ENCODE measurements at regions not wholly inside any gene's neighbourhood (a gene's known extent, or its start where the extent isn't known, plus 50 kb on each side); places are given as distances from the start of the nearest gene placed in this dataset.

DNA sequence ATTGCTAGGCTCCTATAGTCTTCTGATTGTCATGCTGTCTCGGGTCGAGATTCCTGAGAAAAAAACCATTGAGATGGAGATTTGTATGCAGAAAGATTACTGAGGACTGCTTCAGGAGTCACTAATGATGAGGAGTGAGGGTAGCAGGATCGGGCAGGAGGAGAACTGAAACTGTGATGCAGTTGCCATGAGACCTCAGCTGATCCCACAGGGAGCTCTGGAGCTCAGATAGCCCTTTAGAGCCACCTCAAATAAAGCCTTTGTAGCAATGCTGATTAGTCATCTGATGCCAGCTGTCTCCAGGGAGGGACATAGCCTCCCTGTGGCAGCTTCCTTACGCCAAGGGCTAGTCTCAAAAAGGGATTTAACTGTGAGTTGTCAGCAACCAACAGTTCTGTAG lies 256.9 kb downstream of the DMAC1 start:
- Histone ChIP-seq H3K9me3 (no peaks in the 10 kb centered on the region), H3K4me3 (no peak overlapping the region), H3K27me3 (no peaks in the 10 kb centered on the region), H3K27ac (no peak overlapping the region), H3K4me1 (no peaks in the 10 kb centered on the region), H3K36me3 (no peaks in the 10 kb centered on the region)
- TF ChIP-seq, protein P1, sequence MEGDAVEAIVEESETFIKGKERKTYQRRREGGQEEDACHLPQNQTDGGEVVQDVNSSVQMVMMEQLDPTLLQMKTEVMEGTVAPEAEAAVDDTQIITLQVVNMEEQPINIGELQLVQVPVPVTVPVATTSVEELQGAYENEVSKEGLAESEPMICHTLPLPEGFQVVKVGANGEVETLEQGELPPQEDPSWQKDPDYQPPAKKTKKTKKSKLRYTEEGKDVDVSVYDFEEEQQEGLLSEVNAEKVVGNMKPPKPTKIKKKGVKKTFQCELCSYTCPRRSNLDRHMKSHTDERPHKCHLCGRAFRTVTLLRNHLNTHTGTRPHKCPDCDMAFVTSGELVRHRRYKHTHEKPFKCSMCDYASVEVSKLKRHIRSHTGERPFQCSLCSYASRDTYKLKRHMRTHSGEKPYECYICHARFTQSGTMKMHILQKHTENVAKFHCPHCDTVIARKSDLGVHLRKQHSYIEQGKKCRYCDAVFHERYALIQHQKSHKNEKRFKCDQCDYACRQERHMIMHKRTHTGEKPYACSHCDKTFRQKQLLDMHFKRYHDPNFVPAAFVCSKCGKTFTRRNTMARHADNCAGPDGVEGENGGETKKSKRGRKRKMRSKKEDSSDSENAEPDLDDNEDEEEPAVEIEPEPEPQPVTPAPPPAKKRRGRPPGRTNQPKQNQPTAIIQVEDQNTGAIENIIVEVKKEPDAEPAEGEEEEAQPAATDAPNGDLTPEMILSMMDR (IDR thresholded peaks at IDR 0.05), result no peak
- DNase-seq (ENCODE audit: low spot score), result no peak

GRCh38 chr9:7542126-7542525 lies 257.5 kb downstream of the DMAC1 start:
- Histone ChIP-seq H3K27me3 (no peaks in the 10 kb centered on the region), H3K27ac (no peak overlapping the region), H3K36me3 (no peaks in the 10 kb centered on the region), H3K9me3 (no peaks in the 10 kb centered on the region), H3K4me3 (no peak overlapping the region), H3K4me1 (no peaks in the 10 kb centered on the region)
- DNase-seq (ENCODE audit: low spot score), result no peak
- TF ChIP-seq, protein P1 (IDR thresholded peaks at IDR 0.05), result no peak

DNA sequence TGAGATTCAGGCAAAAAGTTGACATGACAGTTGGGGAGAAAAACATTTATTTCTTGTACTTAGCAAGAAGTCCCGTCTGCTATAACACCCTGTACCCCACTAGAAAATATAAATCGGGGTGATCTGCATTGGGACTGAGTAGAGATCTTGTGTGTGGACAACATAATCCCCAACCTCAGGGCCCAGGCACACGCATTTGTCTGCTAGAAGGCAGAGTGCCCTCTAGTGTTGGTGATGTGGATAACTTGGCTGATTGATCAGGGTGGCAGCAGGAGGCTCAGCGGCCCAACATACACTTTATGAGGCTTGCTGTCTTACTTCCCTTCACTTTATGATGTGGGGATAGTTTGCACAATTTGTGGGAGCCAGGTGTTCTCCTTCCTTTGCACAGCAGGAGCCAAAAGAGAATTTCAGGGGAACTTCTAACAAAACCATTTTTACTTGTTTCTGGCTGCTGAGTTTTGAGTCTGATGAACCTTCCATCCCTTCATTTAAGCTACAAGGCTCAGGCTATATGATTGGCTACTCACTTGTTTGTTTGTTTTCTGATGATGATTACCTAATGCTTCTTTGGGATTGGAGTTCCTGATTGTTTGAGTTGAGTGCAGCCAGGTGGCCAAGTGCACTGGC lies 263.2 kb downstream of the DMAC1 start:
- Histone ChIP-seq H3K4me3 (no peak overlapping the region), H3K36me3 (no peaks in the 10 kb centered on the region), H3K27ac (no peak overlapping the region), H3K27me3 (no peaks in the 10 kb centered on the region), H3K4me1 (no peaks in the 10 kb centered on the region), H3K9me3 (no peaks in the 10 kb centered on the region)
- DNase-seq (ENCODE audit: low spot score), result no peak
- TF ChIP-seq, protein P1 (IDR thresholded peaks at IDR 0.05), result peak; percentile 52 to 77

GRCh38 chr9:7534211-7534935 lies 265.2 kb downstream of the DMAC1 start:
- Histone ChIP-seq H3K9me3 (no peaks in the 10 kb centered on the region), H3K4me3 (no peak overlapping the region), H3K4me1 (no peaks in the 10 kb centered on the region), H3K27me3 (no peaks in the 10 kb centered on the region), H3K27ac (no peak overlapping the region), H3K36me3 (no peaks in the 10 kb centered on the region)
- TF ChIP-seq, protein P1 (IDR thresholded peaks at IDR 0.05), result no peak
- DNase-seq (ENCODE audit: low spot score), result no peak

DNA sequence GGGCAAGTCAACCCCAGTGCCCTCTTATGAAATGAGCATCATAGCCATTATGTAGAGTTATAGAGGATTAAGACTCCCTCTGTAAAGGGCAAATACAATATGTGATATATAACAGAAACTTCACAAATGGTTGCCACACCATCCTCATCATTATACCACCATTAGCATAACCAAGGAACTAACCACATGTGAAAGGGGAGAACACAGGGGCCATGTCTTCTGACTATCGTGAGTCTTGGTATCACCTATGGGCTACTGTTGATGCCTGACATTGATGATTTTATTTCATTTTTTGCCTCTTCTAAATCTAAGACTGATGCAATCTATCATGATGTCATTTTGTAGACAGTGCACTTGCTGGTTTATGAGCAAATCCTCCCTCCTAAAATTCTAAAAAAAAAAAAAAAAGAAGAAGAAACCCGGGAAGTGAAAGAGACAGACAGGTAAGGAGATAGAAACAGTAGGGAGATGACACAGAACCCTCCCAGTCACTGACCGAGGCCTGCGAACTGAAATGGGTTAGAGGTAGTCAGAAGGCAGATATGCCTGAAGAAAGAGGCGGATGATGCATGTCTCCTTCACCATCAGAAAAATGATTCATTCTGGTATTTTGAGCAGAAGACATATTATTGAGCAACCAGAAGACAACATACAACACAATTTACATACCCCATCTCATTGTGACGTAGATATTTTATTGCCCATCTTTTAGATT lies 266.0 kb downstream of the DMAC1 start:
- H3K36me3 ChIP-seq, result no peaks in the 10 kb centered on the region
- H3K4me1 ChIP-seq, result no peaks in the 10 kb centered on the region
- no peak overlapping the region for H3K27ac ChIP-seq
- TF ChIP-seq, protein P1 (IDR thresholded peaks at IDR 0.05), result no peak
- no peaks in the 10 kb centered on the region for H3K9me3 ChIP-seq
- no peak for DNase-seq (ENCODE audit: low spot score)
- no peaks in the 10 kb centered on the region for H3K27me3 ChIP-seq
- H3K4me3 ChIP-seq, result no peak overlapping the region
